GM20000 (cell line): ENCODE measurements at regions not wholly inside any gene's neighbourhood (a gene's known extent, or its start where the extent isn't known, plus 50 kb on each side); places are given as distances from the start of the nearest gene placed in this dataset.

Experiments
- DNase-seq: peaks from one replicate; pipeline ENCODE4 v3.0.0; 2012; ENCODE audit warnings: low spot score
- CTCF ChIP-seq: IDR thresholded peaks from 2 replicates; pipeline ENCODE4 v1.5.1; 2012; ENCODE audit warnings: mild to moderate bottlenecking, control low read depth; ENCODE audit errors: extremely low read depth, missing control alignments

- no peak for DNase-seq
- no peak for TF ChIP-seq CTCF
Observed at GRCh38 chr12:127262615-127263014, 1004.4 kb upstream of the TMEM132C start.

GRCh38 chr12:127263621-127264020 is 1003.3 kb upstream of the TMEM132C start:
- no peak for DNase-seq
- TF ChIP-seq CTCF = no peak

DNA sequence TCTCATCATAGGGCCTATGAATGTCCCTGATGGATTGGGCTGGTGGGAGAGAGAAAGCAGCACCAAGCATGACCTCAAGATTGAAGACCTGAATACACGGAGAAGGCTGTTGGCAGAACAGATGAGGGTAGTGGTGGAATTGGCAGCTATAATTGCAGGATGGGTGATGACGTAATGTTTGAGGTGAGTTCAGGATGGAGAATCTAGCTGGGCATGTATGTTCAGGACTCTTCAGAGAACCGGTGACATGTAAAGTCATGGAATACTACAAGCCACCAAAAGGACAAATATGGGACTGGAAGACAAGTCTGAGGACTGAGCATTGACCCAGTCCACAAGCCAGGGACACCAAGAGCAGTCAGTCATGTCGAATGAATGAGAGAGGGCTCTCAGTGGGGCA is 999.8 kb upstream of the TMEM132C start:
- no peak for TF ChIP-seq CTCF
- no peak for DNase-seq

DNA sequence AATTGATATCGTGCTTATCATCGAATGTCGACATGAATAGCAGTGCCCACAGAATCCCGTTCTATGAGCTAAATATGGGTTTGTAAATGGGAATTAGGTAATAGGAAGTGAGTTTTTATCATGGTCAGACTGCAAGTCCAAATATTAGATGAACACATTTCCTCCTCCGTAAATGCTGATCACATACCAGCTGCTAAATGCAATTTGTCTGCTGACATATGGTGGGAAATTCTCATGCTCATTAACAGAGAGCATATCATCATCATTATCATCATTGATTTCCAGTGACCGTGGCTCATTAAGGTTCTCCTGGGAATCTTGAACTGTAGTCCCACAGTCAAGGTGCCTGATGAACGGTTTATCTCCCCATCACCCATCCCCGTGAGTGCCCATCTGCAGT is 998.8 kb upstream of the TMEM132C start:
- DNase-seq = no peak
- TF ChIP-seq CTCF = no peak

GRCh38 chr12:127268706-127269425 is 998.1 kb upstream of the TMEM132C start:
- DNase-seq = no peak
- TF ChIP-seq CTCF = no peak

DNA sequence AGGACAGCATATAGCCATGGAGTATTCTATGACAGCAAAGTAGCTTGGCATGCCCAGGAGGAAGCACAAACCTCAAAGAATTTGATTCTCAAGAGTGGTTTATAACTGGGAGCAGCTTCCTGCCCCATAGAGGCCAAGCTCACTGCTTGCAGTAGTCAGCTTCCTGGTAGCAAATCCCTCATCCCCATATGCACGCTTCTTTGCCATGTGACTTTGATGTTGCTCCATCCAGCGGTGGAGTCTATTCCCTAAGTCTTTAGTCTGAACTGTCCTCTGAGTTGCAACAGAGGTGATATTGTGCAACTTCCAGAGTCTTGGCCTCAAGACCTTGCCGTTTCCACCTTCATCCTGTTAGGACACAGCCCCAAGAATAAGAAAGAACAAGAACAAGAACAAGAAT is 996.8 kb upstream of the TMEM132C start:
- TF ChIP-seq CTCF = no peak
- no peak for DNase-seq

- no peak for DNase-seq
- no peak for TF ChIP-seq CTCF
Observed at GRCh38 chr12:127271776-127272175, 995.2 kb upstream of the TMEM132C start.
